ENCODE measurements at regions not wholly inside any gene's neighbourhood (a gene's known extent, or its start where the extent isn't known, plus 50 kb on each side); places are given as distances from the start of the nearest gene placed in this dataset.
A peak's percentile ranks its signal among the peaks of the same experiment; 100 is the strongest.

DNA sequence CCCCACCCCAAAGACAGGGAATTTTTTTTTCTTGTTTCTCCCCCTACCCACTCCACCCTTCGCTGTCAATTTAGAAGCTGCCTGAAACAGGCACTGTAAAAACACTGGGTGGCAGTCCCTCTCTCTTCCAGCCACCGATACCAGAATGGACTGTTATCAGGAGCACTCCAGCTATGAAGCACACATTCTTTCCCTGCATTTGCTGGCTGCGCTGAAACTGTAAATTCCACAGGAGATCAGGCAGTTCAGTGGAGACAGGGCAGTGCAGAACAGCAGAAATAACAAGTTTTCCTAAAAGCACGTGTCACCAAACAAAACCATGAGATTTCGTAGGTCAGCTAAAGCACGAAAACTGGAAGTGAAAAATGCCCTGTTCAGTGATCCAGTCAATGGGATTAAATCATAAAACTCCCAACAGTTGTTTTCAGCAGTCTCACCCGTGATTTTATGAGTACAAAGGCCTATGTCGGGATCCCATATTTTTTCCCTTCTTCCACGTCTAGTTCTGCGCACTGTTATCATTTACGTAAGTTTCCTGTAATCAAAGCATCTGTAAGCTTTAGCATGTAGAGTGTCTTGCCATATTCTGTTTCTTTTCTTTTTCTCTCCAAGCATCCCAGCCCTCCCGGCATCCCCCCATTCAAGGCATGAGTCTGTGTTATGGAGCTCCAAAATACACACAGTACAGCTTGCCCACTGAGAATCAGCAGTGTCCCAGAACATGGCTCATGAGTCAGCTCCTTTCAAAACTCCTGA is 359.9 kb upstream of the EPHA7 start:
- Histone ChIP-seq H3K9me3 (no peaks in the 10 kb centered on the region), H3K4me1 (no peaks in the 10 kb centered on the region), H3K36me3 (no peaks in the 10 kb centered on the region), H3K27ac (no peak overlapping the region), H3K4me3 (no peak overlapping the region), H3K27me3 (no peaks in the 10 kb centered on the region), H3K9ac (ENCODE audit: low read depth in 2 of 2, low read length in 2 of 2) (no peak overlapping the region)
- TF ChIP-seq, protein P1, sequence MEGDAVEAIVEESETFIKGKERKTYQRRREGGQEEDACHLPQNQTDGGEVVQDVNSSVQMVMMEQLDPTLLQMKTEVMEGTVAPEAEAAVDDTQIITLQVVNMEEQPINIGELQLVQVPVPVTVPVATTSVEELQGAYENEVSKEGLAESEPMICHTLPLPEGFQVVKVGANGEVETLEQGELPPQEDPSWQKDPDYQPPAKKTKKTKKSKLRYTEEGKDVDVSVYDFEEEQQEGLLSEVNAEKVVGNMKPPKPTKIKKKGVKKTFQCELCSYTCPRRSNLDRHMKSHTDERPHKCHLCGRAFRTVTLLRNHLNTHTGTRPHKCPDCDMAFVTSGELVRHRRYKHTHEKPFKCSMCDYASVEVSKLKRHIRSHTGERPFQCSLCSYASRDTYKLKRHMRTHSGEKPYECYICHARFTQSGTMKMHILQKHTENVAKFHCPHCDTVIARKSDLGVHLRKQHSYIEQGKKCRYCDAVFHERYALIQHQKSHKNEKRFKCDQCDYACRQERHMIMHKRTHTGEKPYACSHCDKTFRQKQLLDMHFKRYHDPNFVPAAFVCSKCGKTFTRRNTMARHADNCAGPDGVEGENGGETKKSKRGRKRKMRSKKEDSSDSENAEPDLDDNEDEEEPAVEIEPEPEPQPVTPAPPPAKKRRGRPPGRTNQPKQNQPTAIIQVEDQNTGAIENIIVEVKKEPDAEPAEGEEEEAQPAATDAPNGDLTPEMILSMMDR (IDR thresholded peaks at IDR 0.05), result no peak
- intact Hi-C loops (cut with DNase I), result no loop called here
- DNase-seq, result peak; percentile 29

DNA sequence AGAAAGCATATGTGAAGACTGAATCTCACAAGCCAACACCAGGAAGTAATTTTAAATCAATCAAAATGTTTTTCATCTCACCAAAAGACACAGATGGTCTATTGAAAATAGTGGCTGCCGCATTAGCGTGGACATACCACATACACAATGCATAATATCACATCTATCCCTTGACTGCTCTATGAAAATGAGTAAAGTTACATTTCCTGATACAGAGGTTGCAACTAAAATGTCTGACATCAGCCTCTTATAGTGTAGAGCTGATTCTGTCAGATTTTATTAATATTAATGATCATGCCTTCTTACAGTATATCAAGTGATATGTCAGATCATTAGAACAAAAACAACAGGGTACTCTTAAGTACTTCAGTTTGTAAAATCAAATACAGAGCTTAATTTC is 339.8 kb upstream of the EPHA7 start:
- no peak for DNase-seq
- intact Hi-C loops (cut with DNase I), result no loop called here
- Histone ChIP-seq H3K9ac (ENCODE audit: low read depth in 2 of 2, low read length in 2 of 2) (no peak overlapping the region), H3K36me3 (no peaks in the 10 kb centered on the region), H3K27ac (no peak overlapping the region), H3K9me3 (no peaks in the 10 kb centered on the region), H3K4me1 (no peaks in the 10 kb centered on the region), H3K4me3 (no peak overlapping the region), H3K27me3 (no peaks in the 10 kb centered on the region)
- TF ChIP-seq, protein P1 (IDR thresholded peaks at IDR 0.05), result no peak

DNA sequence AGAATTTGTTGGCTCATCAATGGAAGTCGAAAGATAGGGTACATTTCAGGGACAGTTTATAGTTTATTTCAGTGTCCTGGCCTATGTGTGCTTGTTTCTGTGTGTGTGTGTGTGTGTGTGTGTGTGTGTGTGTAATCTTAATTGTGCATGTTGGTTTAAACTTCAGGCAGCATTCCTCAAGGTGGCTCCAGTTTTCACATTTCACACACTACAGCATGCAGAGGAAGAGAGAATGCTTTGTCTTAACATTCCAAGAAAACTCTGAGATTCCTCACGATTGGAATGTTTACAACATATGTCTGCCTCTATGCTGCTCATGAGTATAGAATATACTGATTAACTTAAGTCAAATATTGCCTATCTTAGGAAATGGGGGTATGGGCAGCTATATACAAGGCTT is 332.6 kb upstream of the EPHA7 start:
- no peak for DNase-seq
- Histone ChIP-seq H3K27me3 (no peaks in the 10 kb centered on the region), H3K9me3 (no peaks in the 10 kb centered on the region), H3K27ac (no peak overlapping the region), H3K36me3 (no peaks in the 10 kb centered on the region), H3K9ac (ENCODE audit: low read depth in 2 of 2, low read length in 2 of 2) (no peak overlapping the region), H3K4me1 (no peaks in the 10 kb centered on the region), H3K4me3 (no peak overlapping the region)
- intact Hi-C loops (cut with DNase I), result no loop called here
- TF ChIP-seq, protein P1 (IDR thresholded peaks at IDR 0.05), result no peak

DNA sequence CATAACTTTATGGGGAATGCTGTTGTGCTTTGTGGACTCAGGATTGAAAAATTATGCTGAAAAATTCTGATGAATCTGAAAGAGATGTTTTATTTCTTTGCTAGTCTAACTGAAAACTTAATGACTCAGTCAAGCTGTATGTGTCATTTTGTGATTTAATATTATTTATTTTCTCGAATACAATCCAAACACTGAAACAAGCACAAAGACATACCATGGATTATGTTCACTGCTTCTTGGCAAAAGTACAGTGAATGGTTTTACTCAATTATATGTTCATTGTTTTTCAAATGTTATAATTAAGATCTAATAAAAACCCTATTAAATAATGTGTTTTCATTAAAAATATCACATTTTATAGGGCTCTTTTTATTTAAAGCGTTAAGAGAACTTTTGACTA is 330.6 kb upstream of the EPHA7 start:
- Histone ChIP-seq H3K9me3 (no peaks in the 10 kb centered on the region), H3K4me1 (no peaks in the 10 kb centered on the region), H3K9ac (ENCODE audit: low read depth in 2 of 2, low read length in 2 of 2) (no peak overlapping the region), H3K36me3 (no peaks in the 10 kb centered on the region), H3K4me3 (no peak overlapping the region), H3K27me3 (no peaks in the 10 kb centered on the region), H3K27ac (no peak overlapping the region)
- TF ChIP-seq, protein P1 (IDR thresholded peaks at IDR 0.05), result no peak
- no peak for DNase-seq
- intact Hi-C loops (cut with DNase I), result no loop called here

DNA sequence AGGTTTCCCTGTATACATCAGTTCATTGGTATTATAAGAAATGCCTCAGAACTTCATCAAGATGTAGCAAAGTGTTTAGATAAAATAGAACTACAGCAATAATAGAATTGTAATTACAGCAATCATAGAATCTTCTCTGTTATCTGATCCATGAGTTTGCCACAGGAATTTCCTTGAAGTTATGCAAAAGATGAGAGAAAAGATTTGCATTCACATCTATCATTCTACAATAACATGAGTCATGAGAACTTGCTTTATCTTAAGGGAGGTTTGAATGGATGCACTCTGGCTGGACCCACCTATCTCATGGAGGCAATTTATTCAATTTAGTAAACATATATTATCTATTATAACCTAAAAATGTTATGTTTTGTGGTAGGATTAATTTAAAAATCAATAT is 329.8 kb upstream of the EPHA7 start:
- DNase-seq, result no peak
- intact Hi-C loops (cut with DNase I), result no loop called here
- Histone ChIP-seq H3K27ac (no peak overlapping the region), H3K4me3 (no peak overlapping the region), H3K36me3 (no peaks in the 10 kb centered on the region), H3K9ac (ENCODE audit: low read depth in 2 of 2, low read length in 2 of 2) (no peak overlapping the region), H3K4me1 (no peaks in the 10 kb centered on the region), H3K9me3 (no peaks in the 10 kb centered on the region), H3K27me3 (no peaks in the 10 kb centered on the region)
- TF ChIP-seq, protein P1 (IDR thresholded peaks at IDR 0.05), result no peak
